ENCODE measurements at regions not wholly inside any gene's neighbourhood (a gene's known extent, or its start where the extent isn't known, plus 50 kb on each side); places are given as distances from the start of the nearest gene placed in this dataset.

- DNase-seq (no peak), ATAC-seq (no peak)
- no peak for TF ChIP-seq CTCF (IDR thresholded peaks at IDR 0.05)
- no peaks in the 10 kb centered on the region for H3K27me3 Mint-ChIP-seq
- no peaks in the 10 kb centered on the region for H3K36me3 Mint-ChIP-seq (ENCODE audit: low read depth)
- ChIA-PET CTCF (no interaction called here), POLR2A (no interaction called here)
- H3K27ac Mint-ChIP-seq = no peak overlapping the region
- H3K9me3 Mint-ChIP-seq = no peaks in the 10 kb centered on the region
- H3K4me3 Mint-ChIP-seq = no peak overlapping the region
- intact Hi-C loops (cut with micrococcal nuclease) = no loop called here
- H3K4me1 Mint-ChIP-seq (ENCODE audit: low read depth) = no peaks in the 10 kb centered on the region
These were observed 474.8 kb upstream of the TBX3 start for GRCh38 chr12:115158816-115159215.

- Mint-ChIP-seq H3K9me3 (no peaks in the 10 kb centered on the region), H3K4me3 (no peak overlapping the region), H3K4me1 (ENCODE audit: low read depth) (no peaks in the 10 kb centered on the region), H3K36me3 (ENCODE audit: low read depth) (no peaks in the 10 kb centered on the region), H3K27me3 (no peaks in the 10 kb centered on the region), H3K27ac (no peak overlapping the region)
- intact Hi-C loops (cut with micrococcal nuclease) = no loop called here
- no peak for TF ChIP-seq CTCF (IDR thresholded peaks at IDR 0.05)
- ChIA-PET POLR2A (no interaction called here), CTCF (no interaction called here)
- ATAC-seq (no peak), DNase-seq (no peak)
These were observed 472.0 kb upstream of the TBX3 start for GRCh38 chr12:115155665-115156645.

- H3K27ac Mint-ChIP-seq = no peak overlapping the region
- DNase-seq = no peak
- H3K4me3 Mint-ChIP-seq = no peak overlapping the region
- no peaks in the 10 kb centered on the region for H3K27me3 Mint-ChIP-seq
- H3K36me3 Mint-ChIP-seq (ENCODE audit: low read depth) = no peaks in the 10 kb centered on the region
- no peaks in the 10 kb centered on the region for H3K4me1 Mint-ChIP-seq (ENCODE audit: low read depth)
- POLR2A ChIA-PET = no interaction called here
- intact Hi-C loops (cut with micrococcal nuclease) = no loop called here
- no peaks in the 10 kb centered on the region for H3K9me3 Mint-ChIP-seq
- CTCF ChIA-PET = no interaction called here
- TF ChIP-seq CTCF (IDR thresholded peaks at IDR 0.05) = no peak
- ATAC-seq = no peak
These were observed 465.9 kb upstream of the TBX3 start for GRCh38 chr12:115149685-115150378.

- no peak overlapping the region for H3K27ac Mint-ChIP-seq
- ChIA-PET CTCF (no interaction called here), POLR2A (no interaction called here)
- H3K4me3 Mint-ChIP-seq = no peak overlapping the region
- no peaks in the 10 kb centered on the region for H3K27me3 Mint-ChIP-seq
- no peak for TF ChIP-seq CTCF (IDR thresholded peaks at IDR 0.05)
- H3K36me3 Mint-ChIP-seq (ENCODE audit: low read depth) = no peaks in the 10 kb centered on the region
- ATAC-seq (no peak), DNase-seq (no peak)
- H3K9me3 Mint-ChIP-seq = no peaks in the 10 kb centered on the region
- no peaks in the 10 kb centered on the region for H3K4me1 Mint-ChIP-seq (ENCODE audit: low read depth)
- intact Hi-C loops (cut with micrococcal nuclease) = no loop called here
These were observed 465.3 kb upstream of the TBX3 start for GRCh38 chr12:115149279-115149678.

GRCh38 chr12:115147916-115148315, 463.9 kb upstream of the TBX3 start:
- TF ChIP-seq CTCF (IDR thresholded peaks at IDR 0.05) = no peak
- ChIA-PET POLR2A (no interaction called here), CTCF (no interaction called here)
- Mint-ChIP-seq H3K4me1 (ENCODE audit: low read depth) (no peaks in the 10 kb centered on the region), H3K9me3 (no peaks in the 10 kb centered on the region), H3K27me3 (no peaks in the 10 kb centered on the region), H3K36me3 (ENCODE audit: low read depth) (no peaks in the 10 kb centered on the region), H3K4me3 (no peak overlapping the region), H3K27ac (no peak overlapping the region)
- intact Hi-C loops (cut with micrococcal nuclease) = no loop called here
- ATAC-seq = no peak
- no peak for DNase-seq

Data from activated CD8-positive, alpha-beta T cell treated with anti-CD3 and anti-CD28 coated beads for 36 hours (primary cell).